ENCODE measurements at regions not wholly inside any gene's neighbourhood (a gene's known extent, or its start where the extent isn't known, plus 50 kb on each side); places are given as distances from the start of the nearest gene placed in this dataset.

DNA sequence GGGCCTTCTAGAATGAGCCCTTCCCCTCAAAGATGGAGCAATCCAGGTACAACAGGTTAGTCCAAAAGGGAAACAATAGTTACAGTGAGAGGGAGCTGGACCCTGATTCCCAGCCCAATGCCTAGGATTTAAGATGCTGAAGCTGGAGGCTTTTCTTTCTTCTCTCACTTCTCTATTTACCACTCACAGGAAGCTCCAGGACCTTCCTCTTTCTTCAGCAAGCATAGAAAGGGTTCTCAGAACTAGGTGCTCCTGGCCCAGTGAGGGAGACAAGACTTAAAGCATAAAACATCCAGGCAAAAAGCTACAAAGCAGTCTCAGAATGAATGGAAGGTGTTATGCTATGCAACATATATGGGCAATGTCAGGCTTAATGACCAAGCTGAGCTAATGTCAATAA lies 279.0 kb downstream of the SRBD1 start:
- no peak for TF ChIP-seq CTCF (IDR thresholded peaks at IDR 0.05; ENCODE audit: low read length)
- no peak for TF ChIP-seq EZH2phosphoT487 (IDR thresholded peaks at IDR 0.05; ENCODE audit: low read length)
- no peak for TF ChIP-seq EZH2 (optimal IDR thresholded peaks at IDR 0.05; ENCODE audit: low read depth, low read length)
